ENCODE measurements at regions not wholly inside any gene's neighbourhood (a gene's known extent, or its start where the extent isn't known, plus 50 kb on each side); places are given as distances from the start of the nearest gene placed in this dataset.
A peak's percentile ranks its signal among the peaks of the same experiment; 100 is the strongest.

- no peak overlapping the region for H3K4me3 ChIP-seq (ENCODE audit: low read length)
- no peak for TF ChIP-seq CTCF (conservative IDR thresholded peaks at IDR 0.05; ENCODE audit: low read depth, low read length)
- DNase-seq (ENCODE audit: low read depth) = peak; percentile 27
These were observed 57.3 kb upstream of the CEP83 start for GRCh38 chr12:94516985-94517384.

- DNase-seq (ENCODE audit: low read depth) = no peak
- H3K4me3 ChIP-seq (ENCODE audit: low read length) = no peak overlapping the region
- no peak for TF ChIP-seq CTCF (conservative IDR thresholded peaks at IDR 0.05; ENCODE audit: low read depth, low read length)
These were observed 53.9 kb upstream of the CEP83 start for GRCh38 chr12:94513527-94513926.

GRCh38 chr12:94511506-94511905 lies 51.8 kb upstream of the CEP83 start:
- no peak overlapping the region for H3K4me3 ChIP-seq (ENCODE audit: low read length)
- no peak for TF ChIP-seq CTCF (conservative IDR thresholded peaks at IDR 0.05; ENCODE audit: low read depth, low read length)

GRCh38 chr12:94510128-94510527 lies 50.5 kb upstream of the CEP83 start:
- no peak for DNase-seq (ENCODE audit: low read depth)
- no peak for TF ChIP-seq CTCF (conservative IDR thresholded peaks at IDR 0.05; ENCODE audit: low read depth, low read length)
- no peak overlapping the region for H3K4me3 ChIP-seq (ENCODE audit: low read length)

More at GRCh38 chr12:94511506-94511905, 51.8 kb upstream of the CEP83 start:
- DNase-seq (ENCODE audit: low read depth) = no peak

Data from retinal pigment epithelial cell (primary cell).